HG03565 (cell line): ENCODE measurements at regions not wholly inside any gene's neighbourhood (a gene's known extent, or its start where the extent isn't known, plus 50 kb on each side); places are given as distances from the start of the nearest gene placed in this dataset.

Experiments
- ATAC-seq: cut with Tn5 transposase; IDR thresholded peaks from one replicate; pipeline ENCODE4 v1.9.1; 2021; ENCODE audit warnings: mild to moderate bottlenecking, moderate library complexity; ENCODE audit not compliant: unreplicated experiment

- no peak for ATAC-seq
Observed at GRCh38 chr2:45153121-45153520, 143.9 kb upstream of the SIX2 start.

GRCh38 chr2:45152691-45153090 is 143.4 kb upstream of the SIX2 start:
- no peak for ATAC-seq

- ATAC-seq = no peak
Observed at GRCh38 chr2:45145073-45145899, 136.0 kb upstream of the SIX2 start.

- ATAC-seq = no peak
Observed at GRCh38 chr2:45141883-45142866, 132.9 kb upstream of the SIX2 start.

GRCh38 chr2:45140675-45141074 is 131.4 kb upstream of the SIX2 start:
- no peak for ATAC-seq

GRCh38 chr2:45138904-45139303 is 129.7 kb upstream of the SIX2 start:
- no peak for ATAC-seq

- ATAC-seq = no peak
Observed at GRCh38 chr2:45137966-45138695, 128.9 kb upstream of the SIX2 start.

- ATAC-seq = no peak
Observed at GRCh38 chr2:45134726-45135125, 125.5 kb upstream of the SIX2 start.

- no peak for ATAC-seq
Observed at GRCh38 chr2:45134014-45134413, 124.8 kb upstream of the SIX2 start.

GRCh38 chr2:45132551-45132950 is 123.3 kb upstream of the SIX2 start:
- ATAC-seq = no peak

- no peak for ATAC-seq
Observed at GRCh38 chr2:45131587-45131986, 122.3 kb upstream of the SIX2 start.

- ATAC-seq = no peak
Observed at GRCh38 chr2:45130736-45131135, 121.5 kb upstream of the SIX2 start.

- no peak for ATAC-seq
Observed at GRCh38 chr2:45128580-45128997, 119.3 kb upstream of the SIX2 start.

GRCh38 chr2:45127891-45128290 is 118.6 kb upstream of the SIX2 start:
- ATAC-seq = no peak

GRCh38 chr2:45127321-45127720 is 118.1 kb upstream of the SIX2 start:
- no peak for ATAC-seq

- no peak for ATAC-seq
Observed at GRCh38 chr2:45125232-45125631, 116.0 kb upstream of the SIX2 start.

GRCh38 chr2:45124456-45124855 is 115.2 kb upstream of the SIX2 start:
- ATAC-seq = no peak

GRCh38 chr2:45123521-45124191 is 114.4 kb upstream of the SIX2 start:
- no peak for ATAC-seq

- no peak for ATAC-seq
Observed at GRCh38 chr2:45123065-45123464, 113.8 kb upstream of the SIX2 start.

- ATAC-seq = no peak
Observed at GRCh38 chr2:45121236-45121927, 112.1 kb upstream of the SIX2 start.
